GM18499 (cell line): ENCODE measurements at regions not wholly inside any gene's neighbourhood (a gene's known extent, or its start where the extent isn't known, plus 50 kb on each side); places are given as distances from the start of the nearest gene placed in this dataset.

Experiments used
- ATAC-seq: cut with Tn5 transposase; IDR thresholded peaks from one replicate; pipeline ENCODE4 v1.9.1; 2021; ENCODE audit warnings: moderate number of reproducible peaks; ENCODE audit not compliant: insufficient read depth, unreplicated experiment

- no peak for ATAC-seq
These were observed 425.2 kb downstream of the ADAMTS20 start for GRCh38 chr12:43126652-43127375.

DNA sequence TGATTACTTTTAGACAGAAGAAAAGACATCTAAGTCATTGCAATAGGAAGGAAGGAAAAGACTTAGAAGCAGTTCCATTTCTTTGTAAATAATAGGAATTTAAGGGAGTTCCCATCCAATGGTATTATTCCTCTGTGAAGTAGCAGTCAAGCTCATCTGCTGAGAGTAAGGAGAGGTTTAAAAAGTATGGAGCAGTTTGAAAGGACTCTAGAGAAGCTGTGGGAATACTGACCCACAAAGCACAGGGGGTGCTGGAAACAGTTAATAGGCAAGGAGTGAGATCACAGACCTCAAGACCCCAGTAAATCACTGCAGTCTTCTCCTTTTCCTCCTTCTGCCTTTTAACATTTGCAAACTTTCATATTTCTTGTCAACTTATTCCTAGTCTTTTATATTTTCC lies 428.5 kb downstream of the ADAMTS20 start:
- no peak for ATAC-seq

DNA sequence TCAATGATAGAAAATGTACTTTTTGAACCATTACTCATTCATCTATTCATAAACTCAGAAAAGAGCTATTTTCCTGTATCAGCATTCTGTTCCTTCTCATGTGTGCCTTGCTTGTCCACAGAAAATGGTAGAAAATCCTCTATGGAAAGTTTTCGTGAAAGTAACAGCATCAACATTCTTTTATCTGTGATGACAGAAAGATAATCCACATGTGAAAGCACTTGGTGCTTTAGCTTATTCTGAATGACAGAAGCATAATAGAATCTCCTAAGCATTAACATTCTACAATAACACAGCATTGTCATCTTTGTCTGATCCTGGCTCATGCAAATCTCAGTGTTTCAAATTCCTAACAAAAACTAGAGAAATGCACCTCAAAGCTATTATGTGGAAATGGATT lies 431.9 kb downstream of the ADAMTS20 start:
- no peak for ATAC-seq

- ATAC-seq: no peak
These were observed 433.1 kb downstream of the ADAMTS20 start for GRCh38 chr12:43118881-43119280.

DNA sequence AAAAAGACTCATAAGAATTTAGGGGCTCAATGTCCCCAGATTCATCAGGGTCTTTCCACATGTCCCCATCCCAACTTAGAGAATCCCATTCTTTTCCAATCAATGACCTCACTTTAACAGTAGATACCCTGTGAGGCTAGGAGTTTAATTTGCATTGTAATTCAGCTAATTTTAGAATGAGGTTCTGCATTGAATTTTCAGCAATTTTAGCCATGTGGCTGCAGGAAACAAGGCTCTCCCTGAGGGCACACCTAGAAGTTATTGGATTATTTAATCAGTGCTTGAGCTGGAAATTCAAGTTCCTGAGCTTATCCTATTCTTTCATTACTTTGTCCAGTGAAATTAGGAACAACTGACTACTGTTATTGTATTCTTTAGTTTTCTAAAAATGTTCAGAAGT lies 433.8 kb downstream of the ADAMTS20 start:
- ATAC-seq: no peak

GRCh38 chr12:43117226-43117930 lies 434.6 kb downstream of the ADAMTS20 start:
- ATAC-seq: no peak

DNA sequence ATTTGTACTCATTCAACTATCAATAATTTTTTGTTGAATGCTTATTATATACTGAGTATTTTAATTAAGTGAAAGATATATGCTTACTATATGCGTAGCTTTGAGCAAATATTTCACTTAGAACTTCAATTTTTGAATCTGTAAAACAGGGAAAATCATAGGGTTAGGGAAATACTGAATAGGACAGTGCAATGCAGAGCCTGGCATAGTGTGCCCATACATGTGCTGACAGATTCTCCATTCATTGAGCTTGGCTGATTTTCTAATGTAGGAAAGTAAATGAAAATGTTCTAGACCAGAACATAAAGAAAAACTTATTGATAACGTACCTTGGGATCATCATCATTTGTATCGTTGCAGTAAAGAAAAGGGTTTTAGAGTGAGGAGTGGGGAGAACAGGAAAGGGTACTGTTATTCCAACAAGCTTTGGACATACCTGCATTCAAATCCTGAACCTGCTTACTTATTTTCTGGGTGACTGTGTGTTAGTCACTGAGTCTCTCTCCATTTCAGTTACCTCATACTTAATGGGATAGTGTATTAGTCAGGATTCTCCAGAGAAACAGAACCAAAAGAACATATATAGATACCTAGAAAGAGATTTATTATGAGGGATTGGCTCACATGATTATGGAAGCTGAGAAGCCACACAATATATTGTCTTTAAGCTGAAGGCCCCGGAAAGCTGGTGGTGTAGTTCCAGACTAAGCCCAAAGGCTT lies 436.4 kb downstream of the ADAMTS20 start:
- no peak for ATAC-seq

DNA sequence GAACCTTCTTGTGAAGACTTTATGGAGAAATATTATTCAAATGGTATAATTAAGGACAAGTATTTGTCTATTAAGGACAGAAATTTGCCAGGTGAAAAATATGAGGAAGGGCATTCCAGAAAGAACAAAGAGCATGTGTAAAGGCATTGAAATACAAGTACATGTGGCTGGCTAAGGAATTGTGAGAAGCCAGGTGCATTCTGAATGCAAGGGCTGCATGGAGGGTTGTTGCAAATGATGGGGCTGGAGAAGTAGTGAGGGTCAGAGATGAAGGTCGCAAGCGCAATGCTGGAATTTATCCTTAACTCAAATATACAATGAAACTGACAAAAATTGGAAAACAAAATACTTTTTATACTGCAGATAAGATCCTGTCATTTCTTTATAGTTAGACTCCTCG lies 437.7 kb downstream of the ADAMTS20 start:
- ATAC-seq: no peak

GRCh38 chr12:43113616-43114015 lies 438.4 kb downstream of the ADAMTS20 start:
- no peak for ATAC-seq

GRCh38 chr12:43113135-43113534 lies 438.9 kb downstream of the ADAMTS20 start:
- no peak for ATAC-seq

GRCh38 chr12:43112101-43112920 lies 439.7 kb downstream of the ADAMTS20 start:
- ATAC-seq: no peak

DNA sequence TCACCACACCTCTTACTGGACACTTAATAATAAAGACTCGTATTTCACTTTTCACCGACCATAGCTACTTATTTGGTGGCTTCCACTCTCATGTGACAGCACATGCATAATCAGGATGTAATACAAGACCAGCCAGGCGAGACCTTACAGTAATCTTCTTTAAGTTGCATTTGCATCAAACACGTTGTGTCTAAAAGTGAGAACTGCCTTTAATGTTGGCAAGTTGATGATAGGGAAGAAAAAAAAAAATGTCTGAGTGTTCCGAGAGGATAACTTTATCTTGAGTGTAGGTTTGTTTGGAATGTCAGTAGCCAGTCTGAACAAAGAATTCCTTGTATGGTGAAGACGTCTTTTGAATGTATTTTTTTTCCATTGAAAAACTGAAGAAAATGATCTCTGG lies 440.4 kb downstream of the ADAMTS20 start:
- ATAC-seq: no peak

- ATAC-seq: no peak
These were observed 442.2 kb downstream of the ADAMTS20 start for GRCh38 chr12:43109631-43110345.

DNA sequence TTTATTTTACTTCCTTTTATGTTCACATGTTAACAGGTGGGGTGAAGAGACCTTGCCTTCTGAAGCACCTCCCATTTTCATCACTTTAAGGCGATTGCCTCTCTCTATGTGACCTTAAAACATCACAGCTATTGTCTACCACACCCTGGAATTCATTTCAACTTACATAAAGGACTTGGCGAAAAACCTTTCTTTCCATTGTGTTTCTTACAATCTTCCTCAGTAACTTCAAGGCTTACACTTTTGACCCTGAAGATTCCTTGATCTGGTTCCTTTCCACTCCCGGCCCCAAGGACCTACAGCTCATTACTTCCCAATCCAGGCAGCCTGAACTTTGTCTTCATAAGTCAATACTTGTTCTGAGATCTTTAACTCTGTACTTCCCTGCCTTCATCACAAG lies 443.3 kb downstream of the ADAMTS20 start:
- ATAC-seq: no peak

- ATAC-seq: no peak
These were observed 444.8 kb downstream of the ADAMTS20 start for GRCh38 chr12:43107026-43107775.

DNA sequence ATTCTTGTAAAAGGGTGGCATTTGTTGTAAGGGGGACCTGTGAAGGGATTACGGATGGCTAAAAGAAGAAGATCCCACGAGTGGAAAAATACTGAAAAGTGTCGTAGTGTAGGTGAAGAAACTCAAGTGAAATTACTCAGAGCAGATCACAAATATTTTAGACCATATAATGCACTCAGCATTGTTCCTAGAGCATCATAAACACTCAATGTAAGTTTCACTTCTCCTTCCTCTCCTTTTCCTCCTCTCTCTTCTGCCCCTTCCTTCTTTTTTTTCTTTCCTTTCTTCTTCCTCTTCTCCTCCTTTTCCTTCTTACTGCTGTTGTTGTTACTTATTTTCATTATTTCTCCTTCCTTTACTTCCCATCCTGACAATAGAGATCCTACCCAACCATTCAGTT lies 445.6 kb downstream of the ADAMTS20 start:
- no peak for ATAC-seq

DNA sequence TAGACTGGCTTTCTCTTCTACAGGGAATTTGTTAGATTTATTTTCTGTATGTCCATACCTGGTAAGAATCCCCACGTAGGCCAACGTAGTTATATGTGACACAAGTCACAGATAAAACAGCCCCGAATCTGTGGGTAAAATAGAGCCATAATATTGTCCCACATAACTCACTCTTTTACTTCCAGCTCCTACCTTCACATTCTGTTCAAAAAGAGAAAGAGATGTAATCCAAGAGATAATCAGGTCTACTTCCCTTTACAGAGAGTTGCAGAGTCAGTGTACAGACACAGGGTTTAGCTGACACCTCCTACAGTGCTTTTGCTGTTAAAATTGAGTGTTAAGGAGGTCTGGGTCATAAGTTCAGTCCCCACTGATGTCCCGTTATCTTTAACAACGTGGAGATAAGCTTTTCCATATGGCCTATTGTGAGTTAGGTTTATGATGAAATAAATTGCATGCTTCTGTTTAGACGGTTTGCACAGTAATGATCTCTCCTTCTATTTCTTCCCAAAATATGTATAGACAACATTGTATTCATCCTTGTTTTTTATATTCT lies 446.5 kb downstream of the ADAMTS20 start:
- ATAC-seq: no peak

DNA sequence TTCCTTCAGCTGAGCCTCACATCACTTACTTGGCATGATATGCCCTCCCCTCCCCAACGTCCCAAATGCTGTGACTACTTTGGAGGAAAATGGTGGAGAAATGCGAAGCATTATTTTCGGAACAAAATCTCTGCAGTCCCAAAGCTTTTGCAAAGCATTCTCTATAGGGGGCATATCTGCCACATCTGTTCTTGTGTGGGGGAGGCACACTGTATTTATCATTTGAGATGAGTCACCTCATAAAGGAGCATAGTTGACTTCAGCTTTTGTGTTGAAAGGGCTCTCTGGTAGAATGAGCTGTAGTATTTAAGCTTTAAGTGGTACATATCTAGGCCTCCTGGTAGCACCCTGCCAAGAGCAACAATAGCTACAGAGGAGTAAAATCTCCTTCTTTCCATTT lies 447.5 kb downstream of the ADAMTS20 start:
- no peak for ATAC-seq

DNA sequence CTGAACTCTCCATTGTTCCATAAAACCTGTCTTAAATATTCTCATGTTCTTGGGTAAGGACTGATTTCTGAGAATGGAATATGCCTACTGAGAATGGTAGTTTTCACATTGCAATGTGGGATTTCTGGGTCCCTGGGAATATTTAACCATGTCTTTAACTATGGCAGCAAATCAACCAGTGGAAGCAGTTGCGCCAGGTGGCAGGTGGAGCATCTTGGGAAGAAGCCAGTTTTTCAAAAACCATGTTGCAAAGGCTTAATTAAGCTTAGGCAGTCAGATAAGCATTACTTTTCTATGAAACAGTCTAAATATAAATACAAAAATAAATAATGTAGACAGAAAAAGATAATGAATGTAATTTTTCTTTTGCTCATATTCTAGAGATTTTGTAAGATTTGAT lies 448.1 kb downstream of the ADAMTS20 start:
- no peak for ATAC-seq
